Activated CD8-positive, alpha-beta memory T cell treated with anti-CD3 and anti-CD28 coated beads for 36 hours (primary cell): ENCODE measurements at regions not wholly inside any gene's neighbourhood (a gene's known extent, or its start where the extent isn't known, plus 50 kb on each side); places are given as distances from the start of the nearest gene placed in this dataset.
"Not testable (repeated sequence)": the region's sequence is repeated elsewhere in the genome, so short reads cannot be mapped to it uniquely, and the experiment has no call there.

Source experiments
- CTCF ChIA-PET: fragments of 350-600 bp; sonication (Branson Sonifier 250); formaldehyde crosslinking; loops from one replicate; lab custom pipeline; 2021; ENCODE audit warnings: antibody characterized with exemption; lab: Charles Lee
- POLR2A ChIA-PET: fragments of 350-600 bp; sonication (Branson Sonifier 250); formaldehyde crosslinking; loops from one replicate; lab custom pipeline; 2021; ENCODE audit warnings: antibody characterized with exemption; lab: Charles Lee

GRCh38 chr18:1840878-1841277 lies 730.4 kb downstream of the METTL4 start:
- ChIA-PET POLR2A (no interaction called here), CTCF (interaction anchor here (0.6 kb wide), 1 partner anchor 991 kb away, joined by 3 read pairs; no protein-coding TSS in a partner anchor)

DNA sequence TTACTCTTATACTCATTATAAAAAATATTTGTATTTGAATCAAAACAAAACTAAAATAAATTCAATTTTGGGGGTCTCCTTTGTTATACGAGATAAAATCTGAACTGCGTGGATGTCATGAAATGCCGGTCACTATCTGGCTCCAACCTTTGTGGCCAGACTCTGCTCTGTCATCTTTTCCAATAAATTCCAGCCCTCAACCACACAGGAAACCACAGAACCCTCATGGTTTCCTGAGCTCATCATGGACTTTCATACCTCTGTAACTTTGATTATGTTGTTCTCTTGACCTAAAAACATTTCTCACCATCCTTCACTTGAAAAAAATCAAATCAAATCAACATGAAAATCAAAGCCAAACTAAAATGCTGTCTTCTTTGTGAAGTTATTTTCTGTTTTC lies 724.7 kb downstream of the METTL4 start:
- ChIA-PET CTCF (no interaction called here), POLR2A (no interaction called here)

GRCh38 chr18:1848716-1849115 lies 722.6 kb downstream of the METTL4 start:
- ChIA-PET CTCF (no interaction called here), POLR2A (no interaction called here)

DNA sequence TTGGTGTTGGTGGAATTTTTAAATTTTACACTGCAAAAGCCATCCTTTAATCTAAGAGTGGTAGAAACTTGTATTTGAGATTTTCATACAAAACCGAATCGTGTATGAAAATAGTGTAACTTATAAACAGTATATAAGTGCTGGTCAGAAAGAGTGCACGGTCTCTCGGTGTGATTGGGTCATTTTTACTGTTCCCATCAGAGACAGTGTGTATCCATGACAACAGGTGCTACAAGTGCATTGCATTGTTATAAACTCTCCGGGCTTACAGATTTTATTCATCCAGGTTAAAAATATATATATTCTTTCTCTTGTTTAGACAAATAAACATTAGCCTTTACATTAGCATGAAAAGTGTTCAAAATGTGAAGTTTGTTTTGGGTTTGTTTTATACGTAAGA lies 721.9 kb downstream of the METTL4 start:
- ChIA-PET POLR2A (no interaction called here), CTCF (no interaction called here)

- POLR2A ChIA-PET, CTCF ChIA-PET: not testable (repeated sequence)
Measured at GRCh38 chr18:1857281-1857680, 714.0 kb downstream of the METTL4 start.

DNA sequence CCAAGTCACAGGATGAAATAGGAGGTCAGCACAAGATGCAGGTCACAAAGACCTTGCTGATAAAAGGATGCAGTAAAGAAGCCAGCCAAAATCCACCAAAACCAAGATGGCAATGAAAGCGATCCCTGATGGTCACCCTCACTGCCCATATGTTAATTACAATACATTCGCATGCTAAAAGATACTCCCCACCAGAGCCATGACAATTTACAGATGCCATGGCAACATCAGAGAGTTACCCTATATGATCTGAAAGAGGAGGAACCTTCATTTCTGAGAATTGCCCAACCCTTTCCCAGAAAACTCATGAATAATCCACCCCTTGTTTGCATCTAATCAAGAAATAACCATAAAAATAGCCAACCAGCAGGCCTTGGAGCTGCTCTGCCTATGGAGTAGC lies 709.8 kb downstream of the METTL4 start:
- CTCF ChIA-PET = no interaction called here
- POLR2A ChIA-PET = no interaction called here

DNA sequence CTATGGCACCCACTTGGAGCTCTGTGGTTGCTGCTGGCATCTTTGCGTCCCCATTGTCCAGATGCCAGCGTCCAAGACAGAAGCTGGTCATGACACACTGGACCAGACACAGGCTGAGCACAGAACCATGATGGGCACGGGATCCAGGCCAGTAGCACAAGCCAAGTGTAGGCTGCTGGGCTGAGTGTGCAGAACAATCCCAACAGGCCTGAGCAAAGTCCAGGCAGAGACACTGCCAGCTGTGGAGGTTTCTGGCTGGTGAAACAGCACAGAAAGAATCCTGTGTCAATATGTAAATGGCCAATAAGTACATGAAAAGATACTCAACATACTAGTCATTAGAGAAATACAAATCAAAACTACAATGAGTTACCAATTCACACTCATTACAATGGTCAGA lies 705.4 kb downstream of the METTL4 start:
- ChIA-PET POLR2A (no interaction called here), CTCF (no interaction called here)

DNA sequence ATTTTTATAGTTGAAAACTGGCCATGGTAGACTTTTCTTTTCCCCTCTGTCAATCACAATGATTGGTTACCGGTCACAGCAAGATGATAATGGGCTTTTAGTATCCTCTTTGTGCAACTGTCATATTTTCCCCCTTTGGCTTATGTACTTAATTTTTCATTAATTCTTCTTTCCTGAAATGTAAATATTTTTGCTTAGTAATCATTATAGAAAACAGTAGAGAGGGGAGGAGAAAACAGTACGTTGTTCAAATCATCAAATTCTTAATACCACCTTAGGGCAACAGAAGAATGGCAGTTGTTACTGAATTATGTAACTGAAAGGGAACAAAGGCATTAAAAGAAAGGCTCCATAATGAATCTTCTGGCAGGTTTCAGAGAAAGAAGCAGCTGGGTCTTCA lies 699.0 kb downstream of the METTL4 start:
- CTCF ChIA-PET = no interaction called here

GRCh38 chr18:1875219-1875618 lies 696.1 kb downstream of the METTL4 start:
- CTCF ChIA-PET = no interaction called here
- POLR2A ChIA-PET = no interaction called here

More for the DNA sequence above, 699.0 kb downstream of the METTL4 start:
- POLR2A ChIA-PET = no interaction called here

DNA sequence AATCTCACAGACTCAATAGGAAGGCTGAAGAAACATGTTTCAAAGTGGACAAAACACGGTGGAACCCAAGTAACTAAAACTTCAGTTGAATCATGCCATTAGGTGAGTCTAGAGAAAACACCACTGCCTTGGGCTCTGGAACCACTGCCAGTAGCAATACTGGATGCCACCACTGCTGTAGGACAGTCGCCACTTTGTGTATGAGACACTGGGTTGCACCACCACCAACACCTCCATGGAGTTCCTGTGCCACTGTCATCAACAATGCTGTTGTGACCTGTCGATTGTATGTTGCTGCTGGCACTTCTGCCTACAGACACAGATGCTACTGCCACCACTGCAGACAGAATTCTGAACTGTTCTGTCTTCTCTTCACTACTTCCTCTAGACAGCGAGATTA lies 686.7 kb downstream of the METTL4 start:
- CTCF ChIA-PET = no interaction called here
- POLR2A ChIA-PET = no interaction called here

DNA sequence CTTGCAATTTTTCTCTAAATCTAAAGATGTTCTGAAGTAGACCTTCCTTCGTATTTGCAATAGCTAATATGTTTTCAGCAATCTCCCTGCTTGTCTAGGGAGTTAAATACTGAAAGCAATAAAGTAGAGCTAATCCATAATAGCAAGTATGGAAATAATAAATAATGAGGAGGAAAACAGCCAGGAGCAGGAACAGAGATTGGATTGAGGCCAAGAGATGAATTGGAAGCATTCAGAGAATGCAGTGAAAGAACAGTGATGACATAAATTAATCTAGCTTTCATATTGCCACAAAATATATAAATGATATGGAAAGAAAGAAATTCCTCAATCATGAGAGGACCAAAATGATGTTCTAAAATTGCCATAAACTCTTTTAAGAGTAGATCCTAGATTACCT lies 679.7 kb downstream of the METTL4 start:
- POLR2A ChIA-PET = no interaction called here

DNA sequence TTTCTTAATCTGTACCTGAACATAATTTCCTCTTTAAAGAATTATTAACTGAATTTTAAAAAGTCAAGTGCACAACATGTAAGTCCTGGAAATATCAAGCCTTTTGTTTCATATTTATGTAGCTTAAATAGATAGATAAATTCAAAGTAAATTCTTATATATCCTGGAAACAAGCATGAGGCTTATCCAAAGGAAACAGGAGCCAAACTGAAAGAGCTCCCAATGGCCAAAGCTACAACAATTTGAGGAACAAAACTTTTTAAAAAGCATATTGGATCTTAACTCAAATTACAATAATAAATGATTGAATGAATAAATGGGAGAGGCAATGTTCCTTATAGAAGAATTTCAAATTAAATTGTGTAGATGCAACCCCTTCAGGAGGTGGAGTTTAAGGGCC lies 679.1 kb downstream of the METTL4 start:
- CTCF ChIA-PET = no interaction called here

More for the DNA sequence above, 679.7 kb downstream of the METTL4 start:
- CTCF ChIA-PET = no interaction called here

DNA sequence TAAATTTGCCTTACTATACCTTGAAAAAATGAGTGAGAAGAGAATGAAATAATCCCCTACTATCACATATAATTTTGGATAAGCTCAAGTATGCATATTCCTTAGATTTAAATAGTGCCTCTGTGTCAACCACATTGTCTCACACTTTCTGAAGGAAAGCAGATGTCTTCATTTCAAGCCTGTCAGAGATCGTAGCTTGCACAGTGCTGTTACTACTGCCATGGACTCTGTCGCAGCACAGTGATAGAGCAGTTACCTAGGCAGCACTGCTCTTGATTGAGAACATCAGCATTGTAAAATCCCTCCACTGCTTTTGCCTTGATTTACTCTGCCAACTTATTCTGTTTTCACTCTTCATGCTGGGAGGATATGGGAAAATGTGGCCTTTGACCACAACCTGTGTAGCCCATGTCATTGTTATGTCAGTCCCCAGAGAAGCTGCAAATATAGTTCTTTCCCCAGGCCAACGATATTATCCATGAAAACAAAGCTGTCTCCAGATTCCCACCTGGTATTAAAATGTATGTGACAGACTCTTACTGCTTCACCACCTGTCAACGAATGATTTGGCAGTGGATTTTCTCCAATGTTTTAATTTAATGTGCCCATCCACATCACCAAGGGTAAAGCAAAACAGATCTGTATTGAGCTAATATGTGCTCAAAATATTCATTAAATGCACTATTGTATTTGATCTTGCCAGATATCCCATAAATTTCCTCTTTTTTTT lies 675.7 kb downstream of the METTL4 start:
- ChIA-PET CTCF (interaction anchor here (0.6 kb wide), 1 partner anchor 141 kb away, joined by 4 read pairs; no protein-coding TSS in a partner anchor), POLR2A (no interaction called here)

More for the DNA sequence above, 679.1 kb downstream of the METTL4 start:
- POLR2A ChIA-PET = no interaction called here

- ChIA-PET CTCF (no interaction called here), POLR2A (no interaction called here)
Measured at GRCh38 chr18:1906421-1906820, 664.9 kb downstream of the METTL4 start.

DNA sequence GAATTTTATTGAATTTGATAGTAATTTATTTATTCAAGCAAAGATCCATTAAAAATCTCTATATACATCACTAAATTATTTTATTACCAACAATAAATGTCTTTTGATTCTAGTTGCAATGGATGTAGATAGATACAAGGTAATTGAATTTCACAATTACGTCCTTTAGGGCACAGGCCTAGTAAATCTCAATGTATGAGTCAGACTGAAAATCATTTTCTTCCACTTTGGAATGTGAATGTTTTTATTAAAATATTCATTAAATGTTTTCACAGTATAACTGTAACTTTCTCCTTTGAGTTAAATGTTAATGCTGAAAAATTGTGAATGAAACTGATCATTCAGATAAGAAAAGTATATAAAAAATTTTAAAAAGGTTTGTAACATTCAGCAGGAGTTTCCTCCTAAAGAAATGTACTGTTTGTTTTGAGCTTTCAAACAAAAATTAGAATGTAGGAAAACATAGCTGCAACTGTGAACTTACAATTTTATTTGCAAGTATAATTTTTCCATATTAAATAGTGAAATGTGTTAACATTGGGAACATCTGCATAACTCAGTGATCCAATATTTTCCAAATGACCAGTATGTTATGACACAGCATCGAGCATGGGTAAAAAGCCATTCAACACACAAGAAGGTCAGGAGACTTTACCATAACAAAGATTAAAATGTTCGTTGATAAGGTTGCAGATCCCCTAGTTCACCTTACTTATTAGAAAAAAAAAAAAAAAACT lies 663.7 kb downstream of the METTL4 start:
- ChIA-PET CTCF (no interaction called here), POLR2A (no interaction called here)

- POLR2A ChIA-PET = no interaction called here
- CTCF ChIA-PET = no interaction called here
Measured at GRCh38 chr18:1914489-1914888, 656.8 kb downstream of the METTL4 start.

GRCh38 chr18:1916869-1917523 lies 654.3 kb downstream of the METTL4 start:
- POLR2A ChIA-PET = no interaction called here
- CTCF ChIA-PET = no interaction called here

GRCh38 chr18:1917569-1917968 lies 653.7 kb downstream of the METTL4 start:
- CTCF ChIA-PET = no interaction called here
- POLR2A ChIA-PET = no interaction called here

DNA sequence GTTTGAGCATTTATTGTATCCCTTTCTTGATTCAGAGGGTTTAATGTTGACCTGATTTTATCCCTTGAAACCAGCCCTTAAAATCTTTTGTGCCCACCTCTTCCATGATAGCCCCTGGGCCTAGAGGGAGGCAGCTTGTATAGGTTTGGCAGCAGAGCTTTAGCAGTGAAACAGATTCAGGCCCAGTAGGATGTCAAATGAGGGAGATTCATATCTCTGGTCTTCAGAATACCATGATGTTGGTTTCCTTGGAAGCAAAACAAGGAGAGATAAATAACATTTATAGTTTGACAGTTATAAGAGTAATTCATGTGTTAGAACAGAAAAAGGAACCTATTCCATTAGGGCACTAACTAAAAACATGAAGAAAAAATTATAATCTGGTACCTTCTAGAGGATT lies 649.2 kb downstream of the METTL4 start:
- POLR2A ChIA-PET = no interaction called here
- CTCF ChIA-PET = no interaction called here

GRCh38 chr18:1928711-1929110 lies 642.6 kb downstream of the METTL4 start:
- ChIA-PET CTCF (no interaction called here), POLR2A (no interaction called here)

DNA sequence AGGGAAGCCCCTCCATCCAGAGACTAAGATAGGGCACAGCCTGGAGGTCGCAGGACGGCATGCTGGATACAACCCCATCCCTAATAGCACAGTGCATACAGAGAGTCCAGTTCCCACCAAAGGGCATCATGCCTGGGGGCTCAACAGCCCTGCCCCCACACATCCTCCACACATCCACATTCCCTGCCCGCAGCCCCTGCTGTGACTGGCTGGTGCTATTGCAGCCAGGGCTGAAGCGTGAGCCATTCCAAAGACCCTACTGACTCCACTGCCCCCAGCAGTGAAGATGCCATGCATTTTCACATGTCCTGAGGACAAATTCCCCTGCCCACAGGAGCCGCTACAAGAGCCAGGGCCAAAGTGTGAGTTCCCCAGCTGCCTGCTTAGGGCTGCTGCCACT lies 641.6 kb downstream of the METTL4 start:
- ChIA-PET POLR2A (no interaction called here), CTCF (no interaction called here)
